ENCODE measurements at regions not wholly inside any gene's neighbourhood (a gene's known extent, or its start where the extent isn't known, plus 50 kb on each side); places are given as distances from the start of the nearest gene placed in this dataset.

DNA sequence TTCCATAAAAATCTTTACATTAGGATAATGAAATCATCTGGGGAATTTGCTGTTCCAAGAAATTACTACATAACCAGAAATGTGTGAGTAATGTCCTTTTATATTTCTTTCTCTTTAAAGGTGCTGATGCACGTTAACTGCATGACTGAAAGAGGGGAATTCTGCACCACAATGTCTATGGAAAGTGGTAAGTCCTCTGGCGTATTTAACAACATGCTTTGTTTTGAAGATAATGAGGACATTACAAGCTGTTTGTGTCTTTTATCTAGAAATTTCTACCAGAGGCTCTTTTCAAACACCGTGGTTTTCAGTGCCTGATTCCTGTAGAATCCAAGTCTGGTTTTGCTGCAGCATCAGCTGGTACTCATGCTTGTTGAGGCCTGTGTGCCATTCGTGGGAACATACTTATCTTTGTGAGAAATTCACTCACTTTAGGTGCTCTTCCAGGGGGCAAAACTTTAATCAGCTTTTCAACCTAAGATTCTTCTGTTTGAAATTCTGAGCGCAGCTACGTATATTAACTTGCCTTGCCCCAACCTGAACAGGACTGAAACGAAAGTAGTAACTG lies 257.2 kb downstream of the PDHA2 start:
- no peak for DNase-seq

DNA sequence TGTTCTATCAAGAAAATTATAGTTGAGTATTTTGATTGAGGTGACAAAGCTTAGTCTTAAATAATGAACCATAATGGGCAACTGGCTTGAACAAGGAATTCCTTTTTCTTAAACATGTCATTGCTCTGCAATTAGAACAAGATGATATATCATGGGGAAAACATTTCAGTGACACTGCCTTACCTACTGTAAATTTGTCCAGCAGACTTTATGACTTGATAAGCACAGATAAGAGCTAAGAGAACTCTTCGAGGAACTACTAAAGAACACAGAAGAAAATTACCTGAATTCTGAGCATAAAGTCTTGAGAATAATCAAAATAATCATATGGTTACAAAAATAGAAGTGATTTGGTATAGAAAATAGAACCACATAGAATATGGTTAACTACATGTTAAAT lies 257.8 kb downstream of the PDHA2 start:
- DNase-seq, result no peak

DNA sequence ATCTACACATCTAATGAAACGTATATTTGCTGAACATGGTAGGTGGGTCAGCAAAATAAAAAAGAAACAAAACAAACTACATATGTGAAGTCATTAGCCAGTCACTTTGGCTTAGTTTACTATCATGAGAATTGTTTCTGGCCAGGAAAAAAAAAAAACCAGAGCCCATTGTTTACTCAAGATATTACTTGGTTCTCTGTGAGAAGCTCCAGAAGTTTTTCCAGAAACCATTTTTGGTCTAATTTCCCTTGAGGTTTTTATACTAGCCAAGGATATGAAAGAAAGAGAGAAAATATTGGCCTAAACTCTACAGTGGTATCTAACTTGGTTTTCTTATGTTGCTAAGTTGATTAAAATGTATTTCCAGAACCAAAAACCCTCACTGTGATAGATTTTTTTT lies 259.1 kb downstream of the PDHA2 start:
- DNase-seq, result no peak

DNA sequence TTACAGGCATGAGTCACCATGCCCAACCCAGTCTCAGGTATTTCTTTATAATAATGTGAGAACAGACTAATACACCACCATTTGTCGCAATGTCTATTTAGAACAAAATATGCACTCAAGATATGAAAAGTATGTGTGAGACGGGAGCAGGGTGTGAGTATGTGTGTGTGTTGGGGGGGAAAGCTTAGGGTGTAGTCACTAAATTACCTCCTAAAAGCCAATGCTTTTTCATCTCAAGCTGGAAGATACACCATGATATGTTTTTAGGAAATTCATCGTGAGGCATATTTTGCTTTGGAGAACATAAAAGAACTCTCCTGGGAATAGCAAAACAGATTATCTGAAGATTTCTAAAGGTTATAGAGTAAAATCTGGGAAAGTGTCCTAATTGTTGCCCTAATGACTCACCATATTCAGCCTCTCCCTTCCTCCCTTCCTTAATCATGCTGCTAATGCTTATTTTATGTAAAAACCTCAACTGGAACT lies 262.7 kb downstream of the PDHA2 start:
- no peak for DNase-seq

DNA sequence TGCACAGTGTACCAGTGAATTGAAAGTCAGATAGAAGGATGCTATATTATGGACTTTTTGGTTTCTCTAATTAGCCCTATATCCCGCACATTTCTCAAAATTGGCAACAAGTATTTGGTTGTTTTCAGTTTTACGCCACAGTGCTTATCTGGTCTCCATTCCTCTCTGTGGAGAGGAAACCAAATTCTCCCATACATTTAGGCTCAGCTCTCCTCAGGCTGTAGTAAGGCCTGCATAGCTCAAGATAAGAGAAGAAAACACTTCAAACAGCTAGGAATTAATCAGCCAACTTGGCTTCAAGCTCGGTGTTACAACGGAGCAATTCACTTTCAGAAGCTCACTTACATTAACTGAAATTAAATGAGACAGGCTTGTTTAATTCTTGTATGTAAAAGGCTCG lies 263.2 kb downstream of the PDHA2 start:
- DNase-seq, result no peak

DNA sequence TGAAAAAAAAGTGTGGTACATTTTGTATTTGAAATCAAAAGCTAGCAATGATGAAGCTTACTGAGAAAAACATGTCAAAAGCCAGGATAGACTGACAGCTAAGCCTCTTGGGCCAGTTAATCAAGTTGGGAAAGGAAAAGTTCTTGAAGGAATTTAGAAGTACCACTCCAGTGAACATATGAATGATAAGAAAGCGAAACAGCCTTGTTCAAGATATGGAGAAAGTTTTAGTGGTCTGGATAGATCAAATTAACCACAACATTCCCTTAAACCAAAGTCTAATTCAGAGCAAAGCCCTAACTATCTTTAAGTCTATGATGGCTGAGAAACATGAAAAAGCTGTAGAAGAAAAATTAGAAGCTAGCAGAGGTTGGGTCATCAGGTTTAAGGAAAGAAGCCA lies 268.3 kb downstream of the PDHA2 start:
- no peak for DNase-seq

DNA sequence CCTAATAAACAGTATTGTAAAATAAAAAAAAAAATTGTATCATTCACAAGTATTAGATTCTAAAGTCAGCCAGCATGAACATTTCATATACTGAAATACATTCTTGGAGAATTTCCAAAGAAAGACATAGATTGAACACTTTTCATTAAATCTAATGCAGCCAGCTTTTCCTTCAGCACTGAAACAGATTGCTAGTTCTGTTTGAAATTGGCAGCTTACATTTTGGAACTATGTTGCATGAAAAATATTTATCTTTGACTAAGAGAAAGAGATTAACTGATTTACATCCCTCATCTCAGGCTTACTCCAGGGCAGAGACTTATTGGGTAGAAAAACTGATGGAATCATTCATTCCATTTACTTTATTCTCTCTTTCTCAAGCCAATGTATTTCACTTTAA lies 272.7 kb downstream of the PDHA2 start:
- no peak for DNase-seq

DNA sequence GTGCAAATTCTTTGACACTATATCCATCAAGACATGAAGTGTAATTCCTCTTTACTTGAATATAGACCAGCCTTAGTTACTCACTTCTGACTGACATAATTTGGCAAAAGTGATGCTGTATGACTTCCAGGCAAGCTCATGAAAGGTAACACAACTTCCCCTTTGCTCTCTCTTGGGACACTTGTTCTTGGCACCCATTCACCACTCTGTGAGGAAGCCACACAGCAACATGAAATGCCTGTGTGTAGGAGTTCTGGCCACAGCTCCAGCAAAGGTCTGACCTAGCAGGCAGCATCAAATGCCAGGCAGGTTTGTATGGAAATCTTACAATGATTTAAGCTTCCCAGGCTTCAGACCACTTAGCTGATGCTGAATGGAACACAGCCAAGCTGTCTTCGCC lies 280.3 kb downstream of the PDHA2 start:
- no peak for DNase-seq

DNA sequence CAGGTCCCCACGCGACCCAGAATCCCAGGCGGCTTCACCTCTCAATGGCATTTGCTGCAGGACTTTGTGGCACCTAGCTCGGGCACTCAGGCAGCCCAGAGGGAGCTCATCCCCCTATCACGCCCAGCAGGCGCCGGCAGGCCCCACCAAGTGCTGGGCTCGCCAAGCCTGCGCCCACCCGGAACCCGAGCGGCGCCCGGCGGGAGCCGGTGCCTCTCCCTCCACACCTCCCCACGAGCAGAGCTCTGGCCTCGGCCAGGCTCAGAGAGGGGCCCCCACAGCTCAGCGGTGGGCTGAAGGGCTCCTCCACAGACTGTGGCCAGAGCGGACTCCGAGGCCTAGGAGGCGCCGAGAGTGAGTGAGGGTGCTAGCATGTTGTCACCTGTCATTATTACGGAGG lies 286.3 kb downstream of the PDHA2 start:
- no peak for DNase-seq

DNA sequence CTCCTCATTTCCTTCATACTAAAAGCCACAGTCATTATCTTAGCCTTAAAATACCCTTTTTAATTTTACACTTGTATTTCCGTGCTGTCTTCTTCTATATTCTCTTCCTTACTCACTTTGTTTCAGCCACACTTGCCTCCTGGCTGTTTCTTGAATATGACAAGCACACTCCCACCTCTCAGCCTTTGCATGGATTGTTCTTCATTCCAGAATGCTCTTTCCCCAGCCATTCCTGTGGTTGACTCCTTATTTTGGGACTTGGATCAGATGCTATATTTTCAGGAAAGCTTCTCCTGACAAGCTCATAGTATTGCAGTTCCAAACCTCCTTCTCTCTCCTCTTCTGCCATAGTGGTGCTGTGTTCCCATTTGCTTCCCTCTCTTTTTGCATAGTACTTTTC lies 291.3 kb downstream of the PDHA2 start:
- no peak for DNase-seq

DNA sequence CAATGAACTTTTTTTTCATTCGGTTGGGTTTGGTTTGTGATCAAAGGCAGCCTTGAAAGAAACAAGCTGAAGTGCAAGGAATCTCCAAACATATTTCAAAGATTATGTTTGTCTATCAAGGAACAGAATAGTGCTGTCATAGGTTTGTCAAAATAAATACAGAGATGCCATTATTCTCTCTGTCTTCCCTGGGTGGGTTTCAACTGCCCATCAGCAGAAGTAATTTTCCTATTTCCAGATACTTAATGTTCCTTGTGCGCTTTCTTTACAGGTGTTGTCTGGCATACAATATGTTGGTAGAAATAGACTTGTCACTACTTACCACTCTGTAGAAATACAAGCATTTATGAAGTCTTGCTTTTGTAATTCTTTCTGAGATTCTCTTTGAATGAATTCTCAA lies 294.9 kb downstream of the PDHA2 start:
- DNase-seq, result no peak

DNA sequence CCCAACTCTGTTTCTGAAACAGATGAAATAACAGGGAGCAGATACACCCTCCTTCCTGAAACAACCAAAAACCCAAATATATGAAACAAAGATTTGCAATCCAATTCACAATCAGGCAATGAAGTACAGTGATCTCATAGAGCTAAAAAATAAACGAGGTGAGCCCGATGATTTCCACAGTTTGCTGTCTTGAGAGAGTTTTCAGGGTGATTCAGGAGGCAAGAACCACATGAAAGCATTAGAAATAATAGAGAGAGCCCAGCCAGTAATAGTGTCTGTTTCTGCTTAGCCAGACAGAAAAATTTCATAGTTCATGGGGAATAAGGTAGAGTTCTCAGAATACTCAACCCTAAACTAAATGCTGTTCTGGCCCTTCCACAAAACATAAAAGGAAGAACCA lies 296.2 kb downstream of the PDHA2 start:
- DNase-seq, result no peak

DNA sequence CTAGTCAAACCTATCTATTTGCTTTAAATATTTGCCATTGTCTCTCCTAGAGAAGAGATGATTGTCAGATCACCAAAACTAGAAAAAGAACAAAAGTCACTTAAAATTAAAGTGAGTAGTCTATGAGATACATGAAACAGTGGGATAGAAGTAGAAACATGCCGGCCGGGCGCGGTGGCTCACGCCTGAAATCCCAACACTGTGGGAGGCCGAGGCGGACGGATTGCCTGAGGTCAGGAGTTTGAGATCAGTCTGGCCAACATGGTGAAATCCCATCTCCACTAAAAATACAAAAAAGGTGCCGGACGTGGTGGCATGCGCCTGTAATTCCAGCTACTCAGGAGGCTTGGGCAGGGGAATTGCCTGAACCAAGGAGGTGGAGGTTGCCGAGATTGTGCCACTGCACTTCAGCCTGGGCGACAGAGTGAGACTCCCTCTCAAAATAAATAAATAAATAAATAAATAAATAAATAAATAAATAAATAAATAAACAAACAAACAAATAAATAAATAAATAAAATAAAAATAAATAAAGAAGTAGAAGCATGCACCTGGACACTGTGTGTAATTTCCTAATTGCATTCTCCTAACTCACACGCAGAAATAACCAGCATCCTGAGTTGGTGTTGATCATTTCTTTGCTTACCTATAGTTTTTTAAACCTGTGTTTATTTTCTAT lies 299.5 kb downstream of the PDHA2 start:
- DNase-seq, result no peak

DNA sequence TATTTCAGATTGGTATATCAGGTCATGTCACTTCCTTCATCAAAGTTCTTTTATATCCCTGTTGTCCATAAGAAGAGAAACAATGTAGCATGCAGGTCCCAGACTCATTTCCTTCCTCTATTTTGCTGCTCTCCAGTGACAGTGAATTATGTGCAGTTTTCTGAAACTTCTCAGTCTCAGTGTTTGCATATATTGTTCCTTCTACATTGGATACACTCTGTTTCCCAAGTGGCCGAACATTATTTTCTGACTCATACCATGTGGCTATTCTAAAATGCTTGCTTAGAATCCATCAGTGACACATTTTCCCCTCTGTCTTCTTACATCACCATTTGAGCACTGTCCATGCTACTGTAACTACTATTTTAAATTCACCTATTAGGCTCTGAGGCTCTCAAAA lies 305.7 kb downstream of the PDHA2 start:
- no peak for DNase-seq

DNA sequence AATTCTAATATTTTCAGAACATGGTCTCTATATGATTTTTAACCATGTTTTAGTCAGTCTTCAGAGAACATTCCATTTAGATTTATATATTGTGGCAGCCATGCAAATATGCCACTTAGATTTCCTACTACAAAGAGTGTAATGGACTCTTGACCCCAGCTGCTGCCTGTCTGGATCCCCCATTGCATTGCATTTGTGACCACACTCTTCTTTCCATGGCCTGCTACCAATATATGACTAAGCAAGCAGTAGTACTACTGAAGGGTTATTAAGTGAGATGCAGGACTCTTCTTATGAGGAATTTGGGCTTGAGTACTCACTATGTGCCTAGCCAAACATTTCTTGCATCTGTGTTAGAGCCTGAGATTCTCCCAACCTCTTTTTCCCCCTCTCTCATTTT lies 306.8 kb downstream of the PDHA2 start:
- DNase-seq, result no peak

DNA sequence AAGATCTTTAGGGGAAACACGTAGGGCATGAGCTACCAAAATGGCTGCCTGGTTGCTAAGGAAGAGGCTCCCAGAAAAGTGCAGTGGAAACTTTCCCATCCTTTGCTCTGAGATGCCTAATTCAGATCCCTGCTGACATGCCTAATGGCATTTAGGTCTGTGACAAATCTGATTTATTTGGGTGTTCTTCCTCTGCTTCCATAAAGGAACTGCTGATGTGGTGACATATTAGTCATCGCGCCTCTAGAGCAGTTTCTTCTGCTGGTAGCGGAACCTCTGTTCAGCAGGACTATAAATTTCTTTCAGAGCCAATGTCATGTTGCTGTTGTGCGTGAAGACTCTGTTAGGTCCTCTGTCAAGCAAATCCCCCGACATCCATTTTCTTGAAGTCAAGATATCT lies 310.0 kb downstream of the PDHA2 start:
- no peak for DNase-seq

DNA sequence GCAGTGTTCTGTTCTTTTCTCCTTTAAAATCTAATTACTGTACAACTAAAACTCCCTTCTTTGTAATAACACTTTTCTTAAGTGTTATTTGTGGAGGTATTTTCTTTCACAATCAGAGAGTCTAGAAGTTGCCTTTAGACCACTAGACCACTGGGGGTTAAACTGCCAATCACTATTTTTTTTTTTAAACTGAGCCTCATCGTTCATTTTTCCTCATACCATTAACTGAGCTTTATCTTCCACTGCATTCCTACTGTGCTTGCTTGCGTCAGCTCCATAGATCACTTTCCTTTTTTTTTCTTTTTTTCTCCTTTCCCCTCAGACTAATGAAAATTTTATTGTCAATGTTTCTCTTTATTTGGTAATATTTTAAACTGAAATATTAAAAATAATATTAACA lies 310.6 kb downstream of the PDHA2 start:
- no peak for DNase-seq

DNA sequence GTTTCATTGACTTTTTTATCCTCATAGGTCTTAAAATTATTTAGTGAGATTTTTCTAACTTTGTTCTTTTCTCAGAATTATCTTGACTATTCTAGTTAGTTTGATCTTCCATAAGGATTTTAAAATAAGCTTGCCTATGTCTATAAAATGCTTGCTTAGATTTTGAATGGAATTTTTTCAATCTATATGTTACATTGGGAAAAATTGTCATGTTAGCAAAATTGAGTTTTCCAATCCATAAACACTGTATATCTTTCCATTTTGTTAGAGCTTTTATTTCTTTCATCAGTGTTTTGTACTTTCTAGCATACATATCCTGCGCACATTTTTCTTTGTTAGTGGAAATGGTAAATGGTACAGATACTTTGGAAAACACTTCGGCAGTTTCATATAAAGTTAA lies 312.9 kb downstream of the PDHA2 start:
- no peak for DNase-seq

DNA sequence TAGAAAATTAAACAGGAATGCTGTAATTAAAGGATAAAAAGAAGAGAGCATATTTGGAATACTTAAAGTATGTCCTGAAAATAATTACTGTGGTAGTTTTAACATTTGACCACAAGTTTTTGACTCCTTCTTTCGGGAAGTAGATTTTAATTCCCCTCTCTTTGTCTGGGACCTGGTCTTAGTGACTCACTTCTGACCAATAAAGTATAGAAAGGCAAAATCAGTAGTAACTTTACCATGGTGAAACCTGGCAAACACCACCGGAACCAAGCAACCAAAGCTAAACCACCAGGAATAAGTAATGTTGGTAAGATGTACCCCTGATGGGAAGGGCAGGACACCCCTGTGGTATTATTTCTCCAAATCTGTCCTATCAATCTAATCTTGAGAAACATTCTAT lies 314.8 kb downstream of the PDHA2 start:
- no peak for DNase-seq

DNA sequence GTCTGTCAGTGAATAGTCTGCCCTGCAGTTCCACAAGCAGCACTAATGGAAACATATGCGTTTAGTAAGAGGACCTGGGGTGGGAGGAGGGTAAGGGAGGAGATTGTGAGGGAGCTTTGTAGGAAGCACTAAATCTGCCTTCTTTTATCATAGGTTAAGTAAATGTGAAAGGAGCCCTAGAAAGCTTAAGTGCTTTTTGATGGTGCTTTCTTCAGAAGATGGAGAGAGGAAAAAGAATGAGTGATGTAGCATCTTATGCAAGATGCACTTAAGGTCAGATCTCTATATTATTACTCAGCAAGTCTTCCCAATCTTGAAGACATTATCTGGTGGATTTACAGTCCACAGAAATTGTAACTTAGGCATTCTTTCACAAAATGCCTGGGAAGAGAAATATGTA lies 322.7 kb downstream of the PDHA2 start:
- DNase-seq, result no peak

DNA sequence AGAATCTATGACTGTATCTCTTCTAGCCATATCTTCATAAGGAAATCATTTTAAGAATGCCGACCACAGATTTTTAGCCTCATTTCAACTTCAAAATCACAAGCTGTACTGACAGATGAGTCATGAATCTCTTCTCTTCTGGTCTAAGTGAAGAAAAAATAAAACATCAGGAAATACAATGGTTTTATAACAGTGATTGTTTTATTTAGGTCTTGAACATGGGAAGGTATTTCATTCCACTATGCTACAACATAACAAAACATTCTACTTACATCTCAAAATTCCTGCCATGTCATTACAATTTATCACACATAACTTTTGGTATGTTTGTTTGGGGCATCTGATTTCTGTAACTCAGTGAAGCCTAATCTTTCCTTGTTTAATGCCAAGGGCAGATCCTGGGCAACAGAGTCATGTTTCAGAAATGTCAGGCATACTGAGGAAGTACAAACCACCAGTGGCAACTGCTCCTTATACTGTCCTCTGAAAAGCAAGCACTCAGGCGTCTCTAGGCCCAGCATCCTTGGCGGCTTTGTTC lies 325.0 kb downstream of the PDHA2 start:
- DNase-seq, result no peak

DNA sequence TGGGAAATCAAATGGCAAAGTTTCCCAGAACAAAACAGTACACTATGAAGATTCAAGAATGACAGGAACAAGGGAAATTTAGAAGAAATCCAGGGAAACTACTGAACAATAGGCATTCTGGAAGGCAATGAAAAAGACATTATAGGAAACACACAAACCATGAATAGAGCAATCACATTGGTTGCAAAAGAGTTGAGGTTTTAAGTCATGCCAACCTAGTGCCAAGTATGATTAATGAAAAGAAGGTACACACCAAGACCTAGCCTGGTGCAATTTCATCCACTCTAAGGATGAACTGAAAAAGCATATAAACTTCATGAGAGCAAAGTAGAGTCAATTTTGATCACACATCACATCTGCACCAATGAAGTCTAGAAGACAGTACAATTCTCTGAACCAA lies 326.9 kb downstream of the PDHA2 start:
- no peak for DNase-seq

DNA sequence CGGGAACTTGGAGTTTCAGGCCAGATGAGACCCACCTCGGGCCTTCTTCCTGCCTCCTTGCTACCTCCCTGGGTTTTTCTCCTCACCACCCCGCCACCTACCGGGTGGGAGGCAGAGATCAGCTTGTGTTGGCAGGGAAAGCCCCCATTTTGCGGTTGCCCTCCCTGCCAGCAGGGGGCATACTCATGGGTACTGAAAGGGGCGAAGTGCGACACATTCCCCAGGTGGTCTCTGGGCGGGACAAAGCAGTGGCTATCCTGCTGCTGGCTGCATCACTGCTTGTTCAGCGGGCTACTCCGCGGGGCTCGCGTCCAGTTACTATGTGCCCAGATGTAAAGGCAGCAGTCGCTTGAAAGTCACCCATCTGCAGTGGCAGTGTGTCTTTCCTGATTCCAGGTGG lies 330.3 kb downstream of the PDHA2 start:
- DNase-seq, result no peak

DNA sequence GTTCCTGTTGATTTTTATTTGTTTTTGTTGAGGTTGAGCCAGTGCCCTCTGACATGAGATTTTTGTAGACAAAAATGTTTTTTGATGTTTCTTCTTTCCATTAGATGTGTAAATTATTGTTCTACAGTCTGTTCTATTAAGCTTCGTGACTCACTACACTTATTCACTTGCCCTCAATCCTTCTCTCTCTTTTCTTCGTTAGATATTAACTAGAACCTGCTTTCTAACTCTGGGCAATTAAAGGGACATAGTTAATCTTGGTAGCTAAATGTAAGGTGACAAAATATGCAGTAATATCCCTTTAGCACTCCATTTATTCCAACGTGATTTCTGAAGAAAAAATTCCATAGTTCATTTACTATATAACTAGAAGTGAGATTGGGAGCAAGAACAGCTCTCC lies 333.9 kb downstream of the PDHA2 start:
- no peak for DNase-seq

Data from right lung (tissue), 2 donors.